WI38 (cell line): ENCODE measurements at regions not wholly inside any gene's neighbourhood (a gene's known extent, or its start where the extent isn't known, plus 50 kb on each side); places are given as distances from the start of the nearest gene placed in this dataset.

ENCODE experiments used
- H3K4me3 ChIP-seq: 2 replicates; pipeline ENCODE4 v1.5.1; 2011; ENCODE audit warnings: low read depth, mild to moderate bottlenecking, control low read depth, low read length
- CTCF ChIP-seq: IDR thresholded peaks from 2 replicates; pipeline ENCODE4 v1.5.1; 2012; ENCODE audit warnings: low read depth, mild to moderate bottlenecking, control low read depth, low read length

GRCh38 chr13:86741762-86742285 is 929.3 kb upstream of the SLITRK5 start:
- no peak for TF ChIP-seq CTCF

GRCh38 chr13:86757236-86757978 is 913.8 kb upstream of the SLITRK5 start:
- no peak overlapping the region for H3K4me3 ChIP-seq
- TF ChIP-seq CTCF = no peak

More at GRCh38 chr13:86741762-86742285, 929.3 kb upstream of the SLITRK5 start:
- H3K4me3 ChIP-seq = no peak overlapping the region

GRCh38 chr13:86758116-86758515 is 913.1 kb upstream of the SLITRK5 start:
- TF ChIP-seq CTCF = no peak
- H3K4me3 ChIP-seq = no peak overlapping the region

GRCh38 chr13:86760620-86761019 is 910.6 kb upstream of the SLITRK5 start:
- TF ChIP-seq CTCF = no peak
- H3K4me3 ChIP-seq = no peak overlapping the region

- no peak for TF ChIP-seq CTCF
- no peak overlapping the region for H3K4me3 ChIP-seq
Measured at GRCh38 chr13:86765462-86765861, 905.7 kb upstream of the SLITRK5 start.

- no peak overlapping the region for H3K4me3 ChIP-seq
- TF ChIP-seq CTCF = no peak
Measured at GRCh38 chr13:86788616-86789015, 882.6 kb upstream of the SLITRK5 start.

- TF ChIP-seq CTCF = no peak
Measured at GRCh38 chr13:86792153-86792651, 879.0 kb upstream of the SLITRK5 start.

More at GRCh38 chr13:86792153-86792651, 879.0 kb upstream of the SLITRK5 start:
- H3K4me3 ChIP-seq = no peak overlapping the region
